ENCODE measurements at regions not wholly inside any gene's neighbourhood (a gene's known extent, or its start where the extent isn't known, plus 50 kb on each side); places are given as distances from the start of the nearest gene placed in this dataset.
A peak's percentile ranks its signal among the peaks of the same experiment; 100 is the strongest.
"Not testable (repeated sequence)": the region's sequence is repeated elsewhere in the genome, so short reads cannot be mapped to it uniquely, and the experiment has no call there.

DNA sequence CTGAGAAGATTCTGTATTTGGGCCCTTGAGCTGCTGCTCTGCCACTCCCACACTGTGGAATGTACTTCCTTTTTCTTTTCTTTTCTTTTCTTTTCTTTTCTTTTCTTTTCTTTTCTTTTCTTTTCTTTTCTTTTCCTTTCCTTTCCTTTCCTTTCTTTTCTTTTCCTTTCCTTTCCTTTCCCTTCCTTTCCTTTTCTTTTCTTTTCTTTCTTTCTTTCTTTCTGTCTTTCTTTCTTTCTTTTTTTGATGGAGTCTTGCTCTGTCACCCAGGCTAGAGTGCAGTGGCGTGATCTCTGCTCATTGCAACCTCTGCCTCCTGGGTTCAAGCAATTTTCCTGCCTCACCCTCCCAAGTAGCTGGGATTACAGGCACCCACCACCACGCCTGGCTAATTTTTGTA is 89.8 kb downstream of the DNAAF6 start:
- not testable (repeated sequence) for DNase-seq

GRCh38 chrX:107298276-107298675 is 91.9 kb downstream of the DNAAF6 start:
- no peak for DNase-seq

DNA sequence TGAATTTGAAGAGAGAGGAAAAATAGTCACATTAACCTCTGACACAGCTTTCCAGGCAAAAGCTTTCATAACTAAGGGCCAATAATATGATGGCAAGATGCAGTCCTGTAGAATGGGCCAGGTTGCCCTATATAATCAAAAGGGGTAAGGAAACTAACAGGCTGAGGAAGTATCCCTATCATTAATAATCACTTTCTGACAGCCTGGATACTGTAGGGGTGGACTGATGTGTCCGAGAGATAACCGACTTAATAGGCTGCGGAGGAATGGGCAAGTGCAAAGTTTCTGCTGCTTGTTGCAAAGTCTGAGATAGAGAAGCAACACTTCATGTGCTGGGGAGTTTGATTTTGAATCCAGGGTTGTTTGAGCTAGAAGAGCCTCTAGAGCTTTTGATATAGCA is 94.8 kb downstream of the DNAAF6 start:
- no peak for DNase-seq

DNA sequence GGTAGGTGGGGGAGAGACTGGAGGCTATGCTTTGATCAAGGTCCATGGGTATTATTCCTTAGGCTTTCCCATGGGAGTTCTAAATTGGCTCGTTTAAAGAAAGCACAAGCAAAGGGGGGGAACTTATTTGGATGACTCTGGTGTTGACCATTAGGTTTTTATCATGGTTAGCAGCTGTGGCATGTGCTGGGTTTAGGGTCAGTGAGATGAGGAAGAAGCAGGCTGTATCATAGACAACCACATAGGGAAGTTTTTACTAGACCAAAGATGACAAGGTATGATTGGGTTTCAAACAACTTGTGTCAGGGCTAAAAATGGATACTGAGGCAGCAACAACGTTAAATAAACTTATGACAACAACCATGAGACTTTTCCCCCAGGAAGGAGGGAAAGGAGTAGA is 97.7 kb downstream of the DNAAF6 start:
- no peak for DNase-seq

DNA sequence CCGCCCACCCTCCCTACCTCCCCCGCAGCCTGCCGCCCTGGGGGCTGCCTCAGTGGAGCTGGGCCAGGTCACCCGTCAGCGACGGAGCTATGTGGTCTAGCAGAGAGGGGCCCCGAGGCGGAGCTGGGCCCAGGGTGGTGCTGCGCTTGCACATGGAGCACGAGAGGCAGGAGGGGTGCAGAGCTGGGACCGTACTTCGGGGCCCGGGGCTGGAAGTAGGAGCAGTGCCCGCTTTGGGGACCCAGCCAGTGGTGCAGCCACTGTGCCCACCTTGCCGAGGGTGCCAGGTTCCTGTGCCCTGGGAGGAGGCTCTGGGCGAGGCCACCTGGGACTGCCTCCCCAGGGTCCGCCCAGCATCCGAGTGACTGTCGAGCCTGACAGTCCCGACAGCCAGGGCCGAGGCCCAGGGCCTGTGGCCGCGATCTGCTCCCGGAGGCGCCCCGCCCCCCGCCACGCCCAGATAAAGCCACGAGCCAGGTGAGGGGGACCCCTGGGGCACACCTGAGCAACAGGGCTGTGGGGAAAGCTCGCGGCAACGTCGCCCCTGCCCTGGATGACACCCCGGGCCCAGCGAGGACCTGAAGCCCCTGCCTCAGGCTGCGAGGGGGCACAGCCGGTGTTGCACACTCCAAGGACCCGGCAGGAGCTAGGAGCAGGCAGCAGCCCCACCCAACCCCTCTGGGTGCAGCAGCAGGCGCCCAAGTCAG is 117.5 kb downstream of the DNAAF6 start:
- DNase-seq = no peak

DNA sequence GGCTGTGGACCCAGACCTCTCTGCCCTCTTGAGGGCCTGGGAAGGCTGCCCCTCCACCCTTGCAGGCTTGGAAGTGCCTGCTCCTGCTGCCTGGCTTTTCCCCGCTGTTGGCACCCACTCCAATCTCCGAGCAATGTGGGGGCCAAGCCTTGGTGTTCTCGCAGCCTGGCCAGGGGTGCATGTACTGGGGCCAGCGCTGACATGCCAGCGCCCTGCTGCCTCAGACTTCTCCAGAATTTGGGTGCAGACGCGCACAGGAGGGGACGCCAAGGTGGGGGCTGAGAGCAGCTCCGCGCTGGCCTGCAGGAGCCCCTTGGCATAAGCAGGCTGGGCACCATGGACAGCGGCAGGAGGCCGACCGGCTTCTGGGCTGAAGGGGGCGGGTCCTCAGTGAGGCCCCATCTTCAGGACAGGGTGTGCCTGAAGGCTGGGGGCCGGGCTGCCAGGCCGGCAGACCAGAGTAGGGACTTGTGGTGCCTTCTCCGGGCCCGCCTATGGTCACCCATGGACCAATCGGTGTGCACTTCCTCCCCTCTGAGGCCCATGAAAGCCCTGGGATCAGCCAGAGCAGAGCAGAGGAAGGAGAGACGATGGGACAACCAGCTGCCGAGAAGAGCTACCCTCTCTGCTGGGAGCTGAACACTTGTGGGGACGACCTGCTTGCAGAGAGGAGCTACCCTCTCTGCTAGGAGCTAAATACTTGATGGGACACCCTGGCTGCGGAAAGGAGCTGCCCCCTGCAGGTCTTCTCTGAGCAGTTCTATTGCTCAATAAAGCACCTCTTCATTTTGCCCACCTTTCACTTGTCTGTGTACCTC is 118.3 kb downstream of the DNAAF6 start:
- DNase-seq = peak; percentile 65

- no peak for DNase-seq
Measured at GRCh38 chrX:107325467-107325866, 119.1 kb downstream of the DNAAF6 start.

- DNase-seq = no peak
Measured at GRCh38 chrX:107348051-107348450, 101.4 kb upstream of the FRMPD3 start.

DNA sequence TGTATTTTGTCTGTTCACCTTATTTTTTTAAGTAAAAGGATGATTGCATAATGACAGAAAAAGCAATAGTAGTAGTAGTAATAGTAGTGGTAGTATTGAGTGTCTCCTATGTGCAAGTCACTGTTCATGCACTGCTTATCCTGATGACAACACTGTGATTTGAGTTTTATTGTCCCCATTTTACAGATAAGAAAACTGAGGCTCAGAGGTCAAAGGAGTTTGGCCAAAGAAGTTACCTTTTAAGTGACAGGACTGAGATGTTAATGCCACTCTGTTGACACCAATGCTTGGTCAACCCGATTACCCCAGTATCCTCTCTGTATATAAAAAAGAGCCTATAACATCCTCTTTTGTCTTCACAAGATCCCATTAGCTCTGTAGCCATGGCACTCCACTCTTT is 100.5 kb upstream of the FRMPD3 start:
- no peak for DNase-seq

DNA sequence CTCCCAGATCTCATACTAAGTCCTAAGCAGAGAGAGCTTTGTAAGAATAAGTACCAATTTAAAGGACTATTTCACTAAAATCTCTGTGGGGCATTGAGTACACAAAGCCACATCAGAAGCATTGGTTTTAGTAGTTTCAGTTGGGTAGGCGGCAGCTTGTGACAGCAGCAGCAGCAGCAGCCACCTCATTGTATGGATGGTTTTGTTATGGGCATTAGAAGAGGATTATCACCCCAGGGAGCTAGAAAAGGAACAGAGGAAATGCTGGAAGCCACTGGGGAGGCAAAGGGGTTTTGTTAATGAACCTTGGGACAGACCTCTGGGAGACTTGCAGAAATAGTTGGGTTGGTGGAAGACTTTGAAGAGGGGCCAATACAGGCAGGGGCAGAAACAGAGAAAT is 93.9 kb upstream of the FRMPD3 start:
- no peak for DNase-seq

DNA sequence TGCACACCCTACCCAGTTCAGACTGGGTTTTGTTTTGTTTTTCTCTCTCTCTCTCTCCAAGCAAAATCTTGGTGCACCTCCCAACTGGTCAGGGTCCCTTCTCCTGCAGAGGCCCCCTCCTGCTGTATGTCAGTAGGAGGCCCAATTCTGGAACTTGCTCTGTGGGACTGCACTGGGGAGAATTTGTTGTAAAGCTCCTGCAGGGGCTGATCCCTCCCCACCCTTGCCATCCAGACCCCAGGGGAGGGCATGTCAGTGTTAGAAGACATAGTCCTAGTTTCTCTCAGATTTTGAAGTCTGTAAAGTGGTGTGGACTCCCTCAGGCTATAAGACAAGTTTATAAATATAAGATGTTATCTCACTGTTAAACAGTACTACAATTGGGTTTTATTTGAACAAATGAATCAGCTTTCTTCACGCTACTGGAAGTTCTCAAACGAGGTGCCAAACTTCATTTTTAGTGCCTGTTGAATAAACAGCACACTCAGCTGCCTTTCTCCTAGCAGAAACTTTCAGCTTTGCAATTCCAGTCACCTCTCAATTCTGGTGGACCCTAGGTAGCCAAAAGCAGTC is 88.6 kb upstream of the FRMPD3 start:
- DNase-seq = no peak

DNA sequence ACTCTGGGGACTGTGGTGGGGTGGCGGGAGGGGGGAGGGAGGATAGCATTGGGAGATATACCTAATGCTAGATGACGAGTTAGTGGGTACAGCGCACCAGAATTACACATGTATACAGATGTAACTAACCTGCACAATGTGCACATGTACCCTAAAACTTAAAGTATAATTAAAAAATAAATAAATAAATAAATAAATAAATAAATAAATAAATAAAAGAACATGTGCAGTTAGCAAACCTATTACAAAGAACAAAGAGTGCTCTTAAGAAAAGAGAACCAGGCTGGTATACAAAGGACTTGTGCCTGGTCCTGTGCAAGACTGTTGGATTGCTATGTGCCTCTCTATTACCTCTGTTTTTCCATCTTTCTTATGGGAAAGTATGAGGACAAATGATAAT is 79.3 kb upstream of the FRMPD3 start:
- not testable (repeated sequence) for DNase-seq

DNA sequence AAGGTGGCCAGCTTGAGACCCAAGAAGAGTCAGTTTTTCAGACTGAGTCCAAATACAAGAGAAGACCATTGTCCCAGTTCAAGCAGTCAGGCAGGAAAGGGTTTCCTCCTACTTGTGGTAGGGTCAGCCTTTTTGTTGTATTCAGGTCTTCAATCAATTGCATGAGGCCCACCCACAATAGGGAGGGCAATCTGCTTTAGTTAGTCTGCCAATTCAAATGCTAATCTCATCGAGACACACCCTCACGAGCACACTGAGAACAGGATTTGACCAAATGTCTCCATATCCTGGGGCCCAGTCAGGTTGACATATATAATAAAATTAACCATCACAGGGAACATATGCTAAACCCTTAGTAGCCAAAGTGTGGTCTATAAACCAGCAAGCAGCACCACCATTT is 75.3 kb upstream of the FRMPD3 start:
- DNase-seq = no peak

DNA sequence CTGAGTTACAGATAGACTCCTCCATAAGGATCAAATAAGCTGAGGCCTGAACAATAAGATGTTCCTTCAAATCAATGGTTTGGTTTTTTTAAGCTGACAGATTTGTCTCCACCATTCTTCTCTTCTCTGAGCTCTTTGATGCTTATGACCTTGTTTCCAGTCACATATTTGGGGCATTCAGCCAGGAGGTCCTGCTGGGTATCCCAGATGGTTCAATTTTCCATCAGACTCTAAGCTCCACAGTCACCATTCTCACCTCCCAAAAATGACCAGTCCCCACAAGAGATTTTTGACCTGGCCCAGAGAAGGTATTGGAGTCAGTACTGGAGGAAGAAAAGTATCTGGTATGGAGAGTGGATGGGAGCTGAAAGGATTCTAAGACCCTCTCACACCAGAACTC is 74.6 kb upstream of the FRMPD3 start:
- DNase-seq = no peak

- DNase-seq = not testable (repeated sequence)
Measured at GRCh38 chrX:107376186-107376585, 73.3 kb upstream of the FRMPD3 start.

DNA sequence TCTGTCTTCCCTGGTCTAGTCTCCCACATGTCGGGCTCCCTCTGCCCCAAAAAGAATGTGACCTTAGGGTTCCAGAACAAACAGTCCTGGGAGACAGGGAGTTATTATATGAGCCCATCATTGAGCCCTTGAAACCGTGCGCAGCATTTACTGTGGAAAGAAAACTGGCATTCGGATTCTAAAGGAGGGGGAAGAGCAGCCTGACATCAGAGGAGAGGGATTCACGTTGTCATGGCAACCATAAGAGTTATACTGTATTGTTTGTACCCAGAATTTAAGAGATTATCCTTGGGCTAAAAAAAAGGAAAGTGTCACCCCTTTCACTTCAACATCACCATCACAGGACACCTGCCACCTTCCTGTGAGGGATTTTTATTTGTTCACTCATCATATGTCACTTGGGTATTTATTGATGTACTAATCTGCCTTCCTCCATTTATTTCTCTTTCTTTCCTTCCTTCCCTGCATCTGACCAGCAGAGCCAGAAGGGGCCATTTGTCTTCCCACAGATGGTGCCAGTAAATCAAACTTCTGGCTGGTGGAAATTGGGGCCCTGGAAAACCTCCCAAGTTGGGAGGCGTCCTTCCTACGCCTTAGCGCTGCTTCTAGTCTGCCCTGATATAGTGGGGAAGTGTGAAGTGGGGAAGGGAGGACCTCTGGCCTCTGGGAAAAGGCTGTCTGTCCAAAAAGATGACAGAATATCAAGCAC is 64.9 kb upstream of the FRMPD3 start:
- DNase-seq = no peak

GRCh38 chrX:107389726-107390125 is 59.7 kb upstream of the FRMPD3 start:
- DNase-seq = no peak

- not testable (repeated sequence) for DNase-seq
Measured at GRCh38 chrX:107393656-107394055, 55.8 kb upstream of the FRMPD3 start.

DNA sequence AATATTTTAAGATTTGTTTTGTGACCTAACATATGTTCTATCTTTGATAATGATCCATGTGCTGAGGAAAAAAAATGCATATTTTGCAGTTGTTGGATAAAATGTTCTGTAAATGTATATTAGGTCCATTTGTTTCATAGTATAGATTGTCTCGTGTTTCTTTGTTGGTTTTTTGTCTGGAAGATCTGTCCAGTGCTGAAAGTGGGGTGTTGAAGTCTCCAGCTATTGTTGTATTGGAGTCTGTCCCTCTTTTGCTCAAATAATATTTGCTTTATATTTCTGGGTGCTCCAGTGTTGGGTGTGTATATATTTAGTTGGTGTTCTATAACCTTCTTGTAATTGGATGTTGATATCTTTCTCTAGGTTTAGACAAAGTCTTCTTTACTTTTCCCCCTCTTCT is 53.2 kb upstream of the FRMPD3 start:
- no peak for DNase-seq

- no peak for DNase-seq
Measured at GRCh38 chrX:107396783-107397182, 52.7 kb upstream of the FRMPD3 start.

GRCh38 chrX:107398115-107398514 is 51.3 kb upstream of the FRMPD3 start:
- DNase-seq = no peak
